H1 (cell line): ENCODE measurements at regions not wholly inside any gene's neighbourhood (a gene's known extent, or its start where the extent isn't known, plus 50 kb on each side); places are given as distances from the start of the nearest gene placed in this dataset.

Experiments used
- EGR1 ChIP-seq: IDR thresholded peaks from 2 replicates; pipeline ENCODE4 v1.6.1; 2011; ENCODE audit warnings: low read depth, low read length, borderline replicate concordance
- EZH2 ChIP-seq: fragments of 200-600 bp; sonication (generic); IDR thresholded peaks from 2 replicates; pipeline ENCODE4 v1.7.1; 2012; ENCODE audit warnings: low read depth, mild to moderate bottlenecking, moderate library complexity, low read length, inconsistent platforms; ENCODE audit not compliant: severe bottlenecking
- GTF2F1 ChIP-seq: IDR thresholded peaks from 2 replicates; pipeline ENCODE4 v1.6.1; 2012; ENCODE audit warnings: low read depth, low read length, improper control_type of control experiment, borderline replicate concordance
- JUND ChIP-seq: IDR thresholded peaks from 2 replicates; pipeline ENCODE4 v1.6.1; 2011; ENCODE audit warnings: mild to moderate bottlenecking, improper control_type of control experiment, low read length
- NANOG ChIP-seq: IDR thresholded peaks from 2 replicates; pipeline ENCODE4 v1.6.1; 2011; ENCODE audit warnings: low read length, low read depth, mild to moderate bottlenecking, inconsistent platforms; ENCODE audit not compliant: insufficient read depth, poor library complexity, severe bottlenecking
- POLR2A ChIP-seq, 2 experiments: IDR thresholded peaks; 1 replicate in 1 of 2; 2 replicates in 1 of 2; pipeline ENCODE4 v1.6.1; 2011; ENCODE audit warnings: low read depth in 2 of 2, low read length in 2 of 2, mild to moderate bottlenecking in 2 of 2; ENCODE audit errors: control extremely low read depth in 1 of 2
- POLR2AphosphoS5 ChIP-seq: IDR thresholded peaks from 2 replicates; pipeline ENCODE4 v1.6.1; 2011; ENCODE audit warnings: low read depth, low read length
- RXRA ChIP-seq: IDR thresholded peaks from 2 replicates; pipeline ENCODE4 v1.6.1; 2011; ENCODE audit warnings: low read depth, mild to moderate bottlenecking, low read length, moderate library complexity; ENCODE audit not compliant: insufficient read depth
- SAP30 ChIP-seq: fragments of 300-600 bp; sonication (generic); IDR thresholded peaks from 2 replicates; pipeline ENCODE4 v1.7.1; 2012; ENCODE audit warnings: low read length, moderate library complexity, mild to moderate bottlenecking, inconsistent platforms; ENCODE audit not compliant: insufficient read depth, insufficient replicate concordance
- SIN3A ChIP-seq, 2 experiments: IDR thresholded peaks in 1 of 2; conservative IDR thresholded peaks in 1 of 2; 2 replicates each; pipeline ENCODE4 v1.6.1; 2011 to 2012; ENCODE audit warnings: low read length in 2 of 2, improper control_type of control experiment in 1 of 2, low read depth in 1 of 2, mild to moderate bottlenecking in 1 of 2
- SP2 ChIP-seq: IDR thresholded peaks from 2 replicates; pipeline ENCODE4 v1.6.1; 2012; ENCODE audit warnings: mild to moderate bottlenecking, low read length, inconsistent platforms
- TCF12 ChIP-seq: IDR thresholded peaks from 2 replicates; pipeline ENCODE4 v1.6.1; 2011; ENCODE audit warnings: low read depth, mild to moderate bottlenecking, low read length
- YY1 ChIP-seq: IDR thresholded peaks from 2 replicates; pipeline ENCODE4 v1.6.1; 2011; ENCODE audit warnings: low read depth, mild to moderate bottlenecking, low read length
- TF ChIP-seq, protein P1 (sequence below), 3 experiments: IDR thresholded peaks; 1 replicate in 2 of 3; 2 replicates in 1 of 3; pipeline versions ENCODE4 v1.5.1 to v1.6.1; 2011; ENCODE audit warnings: low read length in 3 of 3, mild to moderate bottlenecking in 3 of 3, inconsistent platforms in 2 of 3, low read depth in 1 of 3, moderate library complexity in 1 of 3; ENCODE audit not compliant: insufficient read depth in 1 of 3; ENCODE audit errors: control extremely low read depth in 1 of 3

DNA sequence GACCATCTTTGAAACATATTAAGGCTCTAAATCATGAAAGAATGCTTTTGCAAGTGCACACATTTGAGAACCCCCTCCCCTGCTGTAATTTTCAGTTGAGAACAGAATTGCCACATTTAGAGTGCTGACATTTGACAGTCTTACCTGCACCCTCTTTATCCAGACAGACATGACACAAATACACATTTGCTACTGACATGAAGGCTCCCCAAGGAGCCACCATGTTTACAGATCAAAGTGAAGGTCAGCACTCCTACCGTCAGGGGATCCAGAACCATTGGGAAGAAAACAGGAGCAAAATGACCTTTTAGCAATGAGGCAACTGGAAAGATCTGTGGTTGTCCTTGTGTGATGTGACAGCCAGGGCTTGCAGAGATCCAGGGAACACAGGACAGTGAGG lies 315.4 kb upstream of the CNR1 start:
- TF ChIP-seq NANOG (no peak), SAP30 (no peak), EGR1 (no peak), RXRA (no peak), YY1 (no peak), SIN3A (conservative IDR thresholded peaks at IDR 0.05 in 1 of 2, IDR thresholded peaks at IDR 0.05 in 1 of 2; ENCODE audit: low read depth in 1 of 2, low read length in 2 of 2) (no peak), JUND (no peak), POLR2A (IDR thresholded peaks at IDR 0.05; ENCODE audit: control extremely low read depth in 1 of 2, low read depth in 2 of 2, low read length in 2 of 2) (no peak), TCF12 (no peak), SP2 (no peak), POLR2AphosphoS5 (no peak), GTF2F1 (no peak), EZH2 (no peak)
- TF ChIP-seq, protein P1, sequence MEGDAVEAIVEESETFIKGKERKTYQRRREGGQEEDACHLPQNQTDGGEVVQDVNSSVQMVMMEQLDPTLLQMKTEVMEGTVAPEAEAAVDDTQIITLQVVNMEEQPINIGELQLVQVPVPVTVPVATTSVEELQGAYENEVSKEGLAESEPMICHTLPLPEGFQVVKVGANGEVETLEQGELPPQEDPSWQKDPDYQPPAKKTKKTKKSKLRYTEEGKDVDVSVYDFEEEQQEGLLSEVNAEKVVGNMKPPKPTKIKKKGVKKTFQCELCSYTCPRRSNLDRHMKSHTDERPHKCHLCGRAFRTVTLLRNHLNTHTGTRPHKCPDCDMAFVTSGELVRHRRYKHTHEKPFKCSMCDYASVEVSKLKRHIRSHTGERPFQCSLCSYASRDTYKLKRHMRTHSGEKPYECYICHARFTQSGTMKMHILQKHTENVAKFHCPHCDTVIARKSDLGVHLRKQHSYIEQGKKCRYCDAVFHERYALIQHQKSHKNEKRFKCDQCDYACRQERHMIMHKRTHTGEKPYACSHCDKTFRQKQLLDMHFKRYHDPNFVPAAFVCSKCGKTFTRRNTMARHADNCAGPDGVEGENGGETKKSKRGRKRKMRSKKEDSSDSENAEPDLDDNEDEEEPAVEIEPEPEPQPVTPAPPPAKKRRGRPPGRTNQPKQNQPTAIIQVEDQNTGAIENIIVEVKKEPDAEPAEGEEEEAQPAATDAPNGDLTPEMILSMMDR (IDR thresholded peaks at IDR 0.05; ENCODE audit: control extremely low read depth in 1 of 3, insufficient read depth in 1 of 3, low read depth in 1 of 3, low read length in 3 of 3), result no peak
